C4-2B (cell line): ENCODE measurements at regions not wholly inside any gene's neighbourhood (a gene's known extent, or its start where the extent isn't known, plus 50 kb on each side); places are given as distances from the start of the nearest gene placed in this dataset.
"Not testable (repeated sequence)": the region's sequence is repeated elsewhere in the genome, so short reads cannot be mapped to it uniquely, and the experiment has no call there.

ENCODE experiments used
- CTCF ChIP-seq: fragments of 450-650 bp; conservative IDR thresholded peaks from 2 replicates; pipeline ENCODE4 v1.5.1; 2017; ENCODE audit warnings: mild to moderate bottlenecking
- ZFX ChIP-seq: fragments of 450-650 bp; IDR thresholded peaks from 2 replicates; pipeline ENCODE4 v1.6.1; 2017

GRCh38 chrX:131461855-131462254 is 82.0 kb upstream of the OR13H1 start:
- TF ChIP-seq CTCF, ZFX: not testable (repeated sequence)
